ENCODE measurements at regions not wholly inside any gene's neighbourhood (a gene's known extent, or its start where the extent isn't known, plus 50 kb on each side); places are given as distances from the start of the nearest gene placed in this dataset.
"Not testable (repeated sequence)": the region's sequence is repeated elsewhere in the genome, so short reads cannot be mapped to it uniquely, and the experiment has no call there.

DNA sequence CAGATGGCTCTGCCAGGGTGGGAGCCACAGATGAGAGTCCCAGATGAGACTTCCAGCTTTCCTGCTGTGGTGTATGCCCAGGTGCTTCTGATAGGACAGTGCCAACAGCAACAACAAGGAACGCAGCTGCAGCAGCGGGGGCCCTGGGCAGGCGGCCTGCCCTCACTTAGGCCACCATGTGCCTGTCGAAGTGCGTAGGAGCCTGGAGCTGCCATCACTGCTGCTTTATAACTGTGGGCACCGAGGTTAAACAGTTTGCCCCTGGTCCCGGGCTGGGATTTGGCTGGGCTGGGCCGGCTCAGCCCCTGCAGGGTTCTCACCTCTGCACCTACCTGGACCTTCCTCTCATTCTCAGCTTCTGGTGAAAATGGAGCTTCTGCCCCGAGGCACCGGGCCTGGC lies 54.4 kb upstream of the LRPAP1 start:
- not testable (repeated sequence) for DNase-seq

GRCh38 chr4:3585567-3585966 lies 53.3 kb upstream of the LRPAP1 start:
- DNase-seq = not testable (repeated sequence)

GRCh38 chr4:3582091-3582475 lies 49.9 kb upstream of the LRPAP1 start:
- no peak for DNase-seq

Measured in stimulated activated CD4-positive, alpha-beta T cell treated with anti-CD3 and anti-CD28 coated beads, Interleukin-15, amount 100 ng/mL, for 24 hours (primary cell).